Nephron progenitor cell (in vitro differentiated cells): ENCODE measurements at regions not wholly inside any gene's neighbourhood (a gene's known extent, or its start where the extent isn't known, plus 50 kb on each side); places are given as distances from the start of the nearest gene placed in this dataset.
A peak's percentile ranks its signal among the peaks of the same experiment; 100 is the strongest.

Experiments used
- DNase-seq: peaks from one replicate; pipeline ENCODE4 v3.0.0; 2021
- H3K27ac Mint-ChIP-seq: 2 replicates; pipeline ENCODE4 v1.8.0; 2021; ENCODE audit warnings: mild to moderate bottlenecking, moderate library complexity, mixed read lengths
- H3K27me3 Mint-ChIP-seq: 2 replicates; pipeline ENCODE4 v1.8.0; 2021; ENCODE audit warnings: mild to moderate bottlenecking, low read depth, mixed read lengths; ENCODE audit not compliant: poor library complexity
- H3K36me3 Mint-ChIP-seq: 2 replicates; pipeline ENCODE4 v1.8.0; 2021; ENCODE audit warnings: low read depth, mixed read lengths
- H3K4me1 Mint-ChIP-seq: 2 replicates; pipeline ENCODE4 v1.8.0; 2021; ENCODE audit warnings: mixed read lengths
- H3K4me3 Mint-ChIP-seq: 2 replicates; pipeline ENCODE4 v1.8.0; 2021; ENCODE audit warnings: mild to moderate bottlenecking, moderate library complexity, mixed read lengths
- H3K9me3 Mint-ChIP-seq: 2 replicates; pipeline ENCODE4 v1.8.0; 2021; ENCODE audit warnings: mild to moderate bottlenecking, moderate library complexity, mixed read lengths
- CTCF ChIP-seq: fragments of 200-600 bp; sonication (generic); IDR thresholded peaks from 2 replicates; pipeline ENCODE4 v1.5.0; 2021; ENCODE audit warnings: antibody characterized with exemption

- no peak for TF ChIP-seq CTCF
- H3K9me3 Mint-ChIP-seq, result peaks cover 21% of the 10 kb centered on the region
- peaks cover 24% of the 10 kb centered on the region for H3K4me1 Mint-ChIP-seq
- H3K27ac Mint-ChIP-seq, result peak overlapping the region; percentile 61
- H3K4me3 Mint-ChIP-seq, result no peak overlapping the region
- DNase-seq, result no peak
- no peaks in the 10 kb centered on the region for H3K27me3 Mint-ChIP-seq
- peaks cover 12% of the 10 kb centered on the region for H3K36me3 Mint-ChIP-seq
Observed at GRCh38 chr18:2392446-2392845, 178.9 kb downstream of the METTL4 start.

GRCh38 chr18:2394684-2395083 lies 176.6 kb downstream of the METTL4 start:
- DNase-seq, result no peak
- TF ChIP-seq CTCF, result no peak
- Mint-ChIP-seq H3K4me1 (peaks cover 24% of the 10 kb centered on the region), H3K27ac (no peak overlapping the region), H3K9me3 (peaks cover 4% of the 10 kb centered on the region), H3K27me3 (no peaks in the 10 kb centered on the region), H3K4me3 (no peak overlapping the region), H3K36me3 (no peaks in the 10 kb centered on the region)

GRCh38 chr18:2395427-2396161 lies 175.7 kb downstream of the METTL4 start:
- Mint-ChIP-seq H3K27ac (no peak overlapping the region), H3K4me1 (peaks cover 24% of the 10 kb centered on the region), H3K9me3 (peaks cover 5% of the 10 kb centered on the region), H3K4me3 (no peak overlapping the region), H3K27me3 (no peaks in the 10 kb centered on the region), H3K36me3 (peaks cover 4% of the 10 kb centered on the region)
- TF ChIP-seq CTCF, result no peak
- DNase-seq, result no peak

- Mint-ChIP-seq H3K9me3 (peaks cover 10% of the 10 kb centered on the region), H3K36me3 (peaks cover 9% of the 10 kb centered on the region), H3K4me3 (no peak overlapping the region), H3K4me1 (peaks cover 24% of the 10 kb centered on the region), H3K27ac (no peak overlapping the region), H3K27me3 (no peaks in the 10 kb centered on the region)
- no peak for DNase-seq
- no peak for TF ChIP-seq CTCF
Observed at GRCh38 chr18:2396162-2396505, 175.2 kb downstream of the METTL4 start.

- no peaks in the 10 kb centered on the region for H3K27me3 Mint-ChIP-seq
- H3K4me1 Mint-ChIP-seq, result peaks cover 17% of the 10 kb centered on the region
- no peak for TF ChIP-seq CTCF
- peaks cover 9% of the 10 kb centered on the region for H3K36me3 Mint-ChIP-seq
- H3K27ac Mint-ChIP-seq, result no peak overlapping the region
- no peak overlapping the region for H3K4me3 Mint-ChIP-seq
- H3K9me3 Mint-ChIP-seq, result peaks cover 23% of the 10 kb centered on the region
- DNase-seq, result no peak
Observed at GRCh38 chr18:2400701-2401196, 170.6 kb downstream of the METTL4 start.

GRCh38 chr18:2402084-2402483 lies 169.2 kb downstream of the METTL4 start:
- Mint-ChIP-seq H3K27ac (no peak overlapping the region), H3K36me3 (peaks cover 9% of the 10 kb centered on the region), H3K9me3 (peaks cover 23% of the 10 kb centered on the region), H3K27me3 (no peaks in the 10 kb centered on the region), H3K4me3 (no peak overlapping the region), H3K4me1 (peaks cover 22% of the 10 kb centered on the region)
- TF ChIP-seq CTCF, result no peak
- DNase-seq, result no peak
